ENCODE measurements at regions not wholly inside any gene's neighbourhood (a gene's known extent, or its start where the extent isn't known, plus 50 kb on each side); places are given as distances from the start of the nearest gene placed in this dataset.

DNA sequence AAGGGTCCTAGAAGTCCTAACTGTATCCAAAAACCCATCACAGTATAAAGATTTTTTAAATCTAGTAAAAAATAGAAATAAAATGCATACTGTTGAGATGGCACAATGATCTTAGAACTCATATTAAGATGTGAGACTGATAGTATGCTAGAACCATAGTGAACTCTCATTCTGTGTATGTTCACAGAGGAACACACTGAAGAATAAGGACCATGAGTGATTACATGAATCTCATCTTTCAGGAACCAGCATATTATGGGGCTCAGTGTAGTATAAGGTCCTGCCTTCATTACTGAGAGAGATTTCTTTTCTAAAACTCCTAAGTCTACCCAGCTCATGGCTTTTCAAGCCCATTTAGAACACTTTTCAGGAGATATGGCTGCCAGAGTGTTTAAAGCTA lies 59.8 kb upstream of the RFC3 start:
- no peak for TF ChIP-seq CTCF (IDR thresholded peaks at IDR 0.05; ENCODE audit: low read length)
- TF ChIP-seq EZH2 (optimal IDR thresholded peaks at IDR 0.05; ENCODE audit: low read depth, low read length) = no peak
- TF ChIP-seq EZH2phosphoT487 (IDR thresholded peaks at IDR 0.05; ENCODE audit: low read length) = no peak
